Uterus (tissue), 3 donors: ENCODE measurements at regions not wholly inside any gene's neighbourhood (a gene's known extent, or its start where the extent isn't known, plus 50 kb on each side); places are given as distances from the start of the nearest gene placed in this dataset.

ENCODE experiments used
- DNase-seq, 2 donors: peaks; one replicate each; pipeline ENCODE4 v3.0.0-alpha.2; 2019 to 2020
- H3K27ac ChIP-seq, 2 donors: fragments of 200-600 bp; sonication (generic); 1 replicate in 1 of 2; 2 replicates in 1 of 2; pipeline ENCODE4 v1.5.1; 2016 to 2018
- H3K27me3 ChIP-seq, 2 donors: fragments of 200-600 bp; sonication (generic); one replicate each; pipeline ENCODE4 v1.5.1; 2018 to 2019; ENCODE audit warnings: control low read depth in 1 of 2
- H3K36me3 ChIP-seq, 2 donors: fragments of 200-600 bp; sonication (generic); one replicate each; pipeline ENCODE4 v1.5.1; 2019; ENCODE audit warnings: control low read depth in 1 of 2
- H3K4me1 ChIP-seq, 2 donors: fragments of 200-600 bp; sonication (generic); one replicate each; pipeline ENCODE4 v1.5.1; 2018 to 2019; ENCODE audit warnings: control low read depth in 1 of 2
- H3K4me3 ChIP-seq, 2 donors: fragments of 200-600 bp; sonication (generic); 1 replicate in 1 of 2; 2 replicates in 1 of 2; pipeline ENCODE4 v1.5.1; 2018 to 2019; ENCODE audit warnings: mild to moderate bottlenecking in 1 of 2
- H3K9me3 ChIP-seq, 2 donors: fragments of 200-600 bp; sonication (generic); one replicate each; pipeline ENCODE4 v1.5.1; 2019; ENCODE audit warnings: control low read depth in 1 of 2
- POLR2A ChIP-seq, 2 donors: fragments of 450-650 bp; IDR thresholded peaks; one replicate each; pipeline ENCODE4 v1.6.1; 2016; ENCODE audit warnings: antibody characterized with exemption in 2 of 2, mild to moderate bottlenecking in 1 of 2, moderate library complexity in 1 of 2
- intact Hi-C: fragments of 100-400 bp; cut with DNase I; formaldehyde crosslinking; loops from one replicate; pipeline ENCODE4 v1.15.1; 2023; ENCODE audit warnings: low total_unique reads
- TF ChIP-seq, protein P1 (sequence below), 4 experiments: fragments of 200-600 bp in 2 of 4; fragments of 450-650 bp in 2 of 4; sonication (generic) in 2 of 4; IDR thresholded peaks; one replicate each; pipeline ENCODE4 v1.5.1; 2016 to 2019; ENCODE audit warnings: antibody characterized with exemption in 4 of 4, mild to moderate bottlenecking in 2 of 4, moderate library complexity in 1 of 4
- donor health status: DM: yes; HTN: yes; CAD: no.

DNA sequence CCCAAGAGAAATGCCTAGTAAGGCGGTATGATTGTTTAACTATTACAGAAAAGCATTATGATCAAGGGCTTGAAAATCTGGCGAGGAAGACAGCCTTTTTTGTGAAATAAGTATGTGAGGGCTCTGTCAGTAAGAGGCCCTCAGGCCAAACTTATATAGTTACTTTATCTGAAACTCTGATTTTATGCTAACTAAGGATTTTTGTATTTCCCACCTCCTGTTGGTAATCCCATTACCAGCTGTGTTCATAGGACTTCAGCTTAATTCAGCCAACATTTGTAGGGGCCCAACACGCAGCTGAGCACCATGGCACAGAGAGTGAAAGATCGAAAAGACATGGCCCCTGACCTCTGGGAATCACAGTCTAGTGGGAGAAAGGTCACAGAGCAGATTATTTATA, 318.3 kb upstream of the WWC1 start:
- no peak for DNase-seq
- intact Hi-C loops = no loop called here
- H3K27me3 ChIP-seq = no peaks in the 10 kb centered on the region
- no peak overlapping the region for H3K27ac ChIP-seq
- H3K4me1 ChIP-seq = no peaks in the 10 kb centered on the region
- H3K9me3 ChIP-seq = no peaks in the 10 kb centered on the region
- H3K4me3 ChIP-seq = no peak overlapping the region
- no peak for TF ChIP-seq POLR2A (IDR thresholded peaks at IDR 0.05)
- TF ChIP-seq, protein P1, sequence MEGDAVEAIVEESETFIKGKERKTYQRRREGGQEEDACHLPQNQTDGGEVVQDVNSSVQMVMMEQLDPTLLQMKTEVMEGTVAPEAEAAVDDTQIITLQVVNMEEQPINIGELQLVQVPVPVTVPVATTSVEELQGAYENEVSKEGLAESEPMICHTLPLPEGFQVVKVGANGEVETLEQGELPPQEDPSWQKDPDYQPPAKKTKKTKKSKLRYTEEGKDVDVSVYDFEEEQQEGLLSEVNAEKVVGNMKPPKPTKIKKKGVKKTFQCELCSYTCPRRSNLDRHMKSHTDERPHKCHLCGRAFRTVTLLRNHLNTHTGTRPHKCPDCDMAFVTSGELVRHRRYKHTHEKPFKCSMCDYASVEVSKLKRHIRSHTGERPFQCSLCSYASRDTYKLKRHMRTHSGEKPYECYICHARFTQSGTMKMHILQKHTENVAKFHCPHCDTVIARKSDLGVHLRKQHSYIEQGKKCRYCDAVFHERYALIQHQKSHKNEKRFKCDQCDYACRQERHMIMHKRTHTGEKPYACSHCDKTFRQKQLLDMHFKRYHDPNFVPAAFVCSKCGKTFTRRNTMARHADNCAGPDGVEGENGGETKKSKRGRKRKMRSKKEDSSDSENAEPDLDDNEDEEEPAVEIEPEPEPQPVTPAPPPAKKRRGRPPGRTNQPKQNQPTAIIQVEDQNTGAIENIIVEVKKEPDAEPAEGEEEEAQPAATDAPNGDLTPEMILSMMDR (IDR thresholded peaks at IDR 0.05) = no peak
- H3K36me3 ChIP-seq = no peaks in the 10 kb centered on the region

DNA sequence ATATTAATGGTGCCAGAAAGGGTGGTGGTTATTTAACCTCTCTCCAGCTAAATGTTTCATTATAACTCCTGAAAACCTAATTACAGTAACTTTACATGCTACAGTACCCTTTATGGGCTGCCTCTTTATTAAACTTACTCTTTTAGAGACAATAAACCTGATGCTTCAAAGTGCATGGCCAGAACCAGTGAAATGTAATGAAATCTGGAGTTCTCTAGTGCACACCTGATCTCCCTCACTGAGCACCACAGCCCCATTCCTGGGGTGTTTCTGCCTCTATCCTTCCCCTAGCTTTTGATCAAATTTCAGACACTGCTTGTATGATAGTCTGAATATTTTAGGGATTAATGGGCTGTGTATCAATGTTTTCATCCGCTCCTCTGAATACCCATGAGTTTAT, 306.5 kb upstream of the WWC1 start:
- Histone ChIP-seq H3K36me3 (no peaks in the 10 kb centered on the region), H3K27ac (no peak overlapping the region), H3K4me3 (no peak overlapping the region), H3K4me1 (no peaks in the 10 kb centered on the region), H3K9me3 (no peaks in the 10 kb centered on the region), H3K27me3 (no peaks in the 10 kb centered on the region)
- intact Hi-C loops = no loop called here
- DNase-seq = no peak
- TF ChIP-seq, protein P1 (IDR thresholded peaks at IDR 0.05) = no peak
- no peak for TF ChIP-seq POLR2A (IDR thresholded peaks at IDR 0.05)

DNA sequence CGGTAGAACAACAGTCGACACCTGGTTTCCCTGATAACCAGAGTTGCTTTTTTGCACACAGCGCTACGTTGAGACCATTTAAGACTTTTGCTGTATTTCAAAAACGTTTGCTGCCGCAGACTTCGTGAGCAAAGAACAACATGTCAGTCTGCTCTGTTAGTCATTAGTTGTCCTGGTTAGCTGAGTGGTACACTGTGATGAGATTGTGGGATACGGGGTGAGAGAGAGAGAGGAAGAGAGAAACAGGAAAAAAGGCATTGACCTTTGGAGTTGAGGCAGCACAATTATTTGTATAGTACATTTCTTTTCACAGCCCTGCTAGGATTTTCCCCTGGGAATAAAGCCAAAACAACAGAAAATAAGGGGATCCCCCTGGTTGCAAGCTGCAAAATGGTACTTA, 306.1 kb upstream of the WWC1 start:
- intact Hi-C loops = no loop called here
- TF ChIP-seq, protein P1 (IDR thresholded peaks at IDR 0.05) = no peak
- TF ChIP-seq POLR2A (IDR thresholded peaks at IDR 0.05) = no peak
- no peak overlapping the region for H3K4me3 ChIP-seq

DNA sequence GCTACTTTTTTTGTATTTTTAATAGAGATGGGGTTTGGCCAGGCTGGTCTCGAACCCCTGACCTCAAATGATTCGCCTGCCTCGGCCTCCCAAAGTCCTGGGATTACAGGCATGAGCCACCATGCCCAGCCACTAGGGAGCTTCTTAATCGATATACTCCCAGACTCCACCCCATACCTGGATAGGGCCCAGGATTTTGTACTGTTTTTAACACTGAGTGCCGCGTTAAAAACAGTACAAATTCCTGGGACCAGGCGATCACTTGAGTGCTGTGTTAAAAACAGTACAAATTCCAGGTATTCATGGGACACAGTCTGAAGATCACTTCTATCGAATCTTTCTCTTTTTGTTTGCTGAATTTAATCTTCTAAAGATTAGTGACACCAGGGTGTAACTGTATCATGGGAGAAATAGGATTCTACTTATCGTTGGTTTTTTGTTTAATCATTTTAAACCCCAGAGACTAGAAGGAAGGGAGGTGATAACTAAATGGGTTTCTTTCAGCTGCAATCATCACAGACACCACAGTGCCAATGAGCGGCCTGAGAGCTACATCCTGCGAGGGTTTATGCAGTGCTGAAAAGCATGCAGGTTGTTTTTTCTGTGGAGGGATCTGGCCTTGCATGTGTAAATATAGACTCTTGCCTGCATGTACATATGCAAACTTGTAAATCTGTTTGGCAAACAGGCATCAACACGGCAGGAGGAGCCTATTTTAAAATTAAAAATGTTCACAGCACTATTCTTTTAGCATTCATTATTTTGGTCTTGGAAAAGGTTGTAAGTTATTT, 303.8 kb upstream of the WWC1 start:
- no peak for DNase-seq
- Histone ChIP-seq H3K27ac (no peak overlapping the region), H3K4me3 (no peak overlapping the region), H3K36me3 (no peaks in the 10 kb centered on the region), H3K4me1 (no peaks in the 10 kb centered on the region), H3K9me3 (no peaks in the 10 kb centered on the region), H3K27me3 (no peaks in the 10 kb centered on the region)
- intact Hi-C loops = no loop called here
- TF ChIP-seq, protein P1 (IDR thresholded peaks at IDR 0.05) = no peak
- no peak for TF ChIP-seq POLR2A (IDR thresholded peaks at IDR 0.05)

More for the DNA sequence above, 306.1 kb upstream of the WWC1 start:
- no peak for DNase-seq
- Histone ChIP-seq H3K4me1 (no peaks in the 10 kb centered on the region), H3K27me3 (no peaks in the 10 kb centered on the region), H3K27ac (no peak overlapping the region), H3K36me3 (no peaks in the 10 kb centered on the region), H3K9me3 (no peaks in the 10 kb centered on the region)

DNA sequence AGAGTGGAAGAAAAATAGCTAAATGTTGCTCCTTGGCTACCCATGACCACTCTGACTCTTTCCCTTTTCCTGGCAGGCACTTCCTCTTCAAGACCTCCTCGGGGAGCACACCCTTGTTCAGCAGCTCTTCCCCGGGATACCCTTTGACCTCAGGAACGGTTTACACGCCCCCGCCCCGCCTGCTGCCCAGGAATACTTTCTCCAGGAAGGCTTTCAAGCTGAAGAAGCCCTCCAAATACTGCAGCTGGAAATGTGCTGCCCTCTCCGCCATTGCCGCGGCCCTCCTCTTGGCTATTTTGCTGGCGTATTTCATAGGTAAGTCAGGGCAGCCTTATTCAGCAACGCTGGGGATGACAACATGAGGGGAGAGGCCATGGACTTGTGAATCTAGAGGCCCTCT, 298.6 kb upstream of the WWC1 start:
- intact Hi-C loops = no loop called here

More for the DNA sequence above, 298.6 kb upstream of the WWC1 start:
- Histone ChIP-seq H3K27me3 (no peaks in the 10 kb centered on the region), H3K36me3 (no peaks in the 10 kb centered on the region), H3K27ac (no peak overlapping the region), H3K9me3 (no peaks in the 10 kb centered on the region), H3K4me1 (no peaks in the 10 kb centered on the region), H3K4me3 (no peak overlapping the region)
- DNase-seq = no peak
- TF ChIP-seq, protein P1 (IDR thresholded peaks at IDR 0.05) = no peak
- TF ChIP-seq POLR2A (IDR thresholded peaks at IDR 0.05) = no peak
